ENCODE measurements at regions not wholly inside any gene's neighbourhood (a gene's known extent, or its start where the extent isn't known, plus 50 kb on each side); places are given as distances from the start of the nearest gene placed in this dataset.
"Not testable (repeated sequence)": the region's sequence is repeated elsewhere in the genome, so short reads cannot be mapped to it uniquely, and the experiment has no call there.

GRCh38 chr19:21668072-21668773 lies 99.2 kb downstream of the ZNF100 start:
- not testable (repeated sequence) for H3K4me3 ChIP-seq (ENCODE audit: low read length in 3 of 3); H3K9ac ChIP-seq (ENCODE audit: low read depth in 1 of 3, low read length in 3 of 3); H3K36me3 ChIP-seq (ENCODE audit: control insufficient read depth in 3 of 3, insufficient read depth in 3 of 3, low read length in 3 of 3); H3K27me3 ChIP-seq (ENCODE audit: control insufficient read depth in 3 of 3, insufficient read depth in 3 of 3, low read length in 3 of 3); H3K27ac ChIP-seq (ENCODE audit: low read depth, low read length); H3K9me3 ChIP-seq (ENCODE audit: control insufficient read depth in 3 of 3, low read length in 3 of 3); H3K4me1 ChIP-seq (ENCODE audit: control insufficient read depth in 3 of 3, insufficient read depth in 3 of 3, low read length in 3 of 3)

- Histone ChIP-seq H3K36me3 (ENCODE audit: control insufficient read depth in 3 of 3, insufficient read depth in 3 of 3, low read length in 3 of 3) (no peaks in the 10 kb centered on the region), H3K9ac (ENCODE audit: low read depth in 1 of 3, low read length in 3 of 3) (no peak overlapping the region), H3K4me1 (ENCODE audit: control insufficient read depth in 3 of 3, insufficient read depth in 3 of 3, low read length in 3 of 3) (no peaks in the 10 kb centered on the region), H3K4me3 (ENCODE audit: low read length in 3 of 3) (no peak overlapping the region), H3K27ac (ENCODE audit: low read depth, low read length) (no peak overlapping the region), H3K27me3 (ENCODE audit: control insufficient read depth in 3 of 3, insufficient read depth in 3 of 3, low read length in 3 of 3) (no peaks in the 10 kb centered on the region), H3K9me3 (ENCODE audit: control insufficient read depth in 3 of 3, low read length in 3 of 3) (peaks cover 0 to 13% (median 3%) of the 10 kb centered on the region in 3 donors)
These were observed 111.7 kb downstream of the ZNF100 start for GRCh38 chr19:21655540-21656126.

- not testable (repeated sequence) for H3K4me3 ChIP-seq (ENCODE audit: low read length in 3 of 3); H3K36me3 ChIP-seq (ENCODE audit: control insufficient read depth in 3 of 3, insufficient read depth in 3 of 3, low read length in 3 of 3); H3K27me3 ChIP-seq (ENCODE audit: control insufficient read depth in 3 of 3, insufficient read depth in 3 of 3, low read length in 3 of 3); H3K4me1 ChIP-seq (ENCODE audit: control insufficient read depth in 3 of 3, insufficient read depth in 3 of 3, low read length in 3 of 3); H3K9ac ChIP-seq (ENCODE audit: low read depth in 1 of 3, low read length in 3 of 3); H3K27ac ChIP-seq (ENCODE audit: low read depth, low read length)
- peaks cover 0 to 13% (median 3%) of the 10 kb centered on the region in 3 donors for H3K9me3 ChIP-seq (ENCODE audit: control insufficient read depth in 3 of 3, low read length in 3 of 3)
These were observed 115.9 kb downstream of the ZNF100 start for GRCh38 chr19:21651478-21651877.

- H3K27me3 ChIP-seq (ENCODE audit: control insufficient read depth in 3 of 3, insufficient read depth in 3 of 3, low read length in 3 of 3) = no peaks in the 10 kb centered on the region
- H3K27ac ChIP-seq (ENCODE audit: low read depth, low read length) = no peak overlapping the region
- no peaks in the 10 kb centered on the region for H3K9me3 ChIP-seq (ENCODE audit: control insufficient read depth in 3 of 3, low read length in 3 of 3)
- no peaks in the 10 kb centered on the region for H3K36me3 ChIP-seq (ENCODE audit: control insufficient read depth in 3 of 3, insufficient read depth in 3 of 3, low read length in 3 of 3)
- H3K4me1 ChIP-seq (ENCODE audit: control insufficient read depth in 3 of 3, insufficient read depth in 3 of 3, low read length in 3 of 3) = no peaks in the 10 kb centered on the region
- H3K9ac ChIP-seq (ENCODE audit: low read depth in 1 of 3, low read length in 3 of 3) = no peak overlapping the region
- no peak overlapping the region for H3K4me3 ChIP-seq (ENCODE audit: low read length in 3 of 3)
These were observed 128.6 kb downstream of the ZNF100 start for GRCh38 chr19:21638776-21639175.

- Histone ChIP-seq H3K4me1 (ENCODE audit: control insufficient read depth in 3 of 3, insufficient read depth in 3 of 3, low read length in 3 of 3) (no peaks in the 10 kb centered on the region), H3K9ac (ENCODE audit: low read depth in 1 of 3, low read length in 3 of 3) (no peak overlapping the region), H3K9me3 (ENCODE audit: control insufficient read depth in 3 of 3, low read length in 3 of 3) (no peaks in the 10 kb centered on the region), H3K27ac (ENCODE audit: low read depth, low read length) (no peak overlapping the region), H3K27me3 (ENCODE audit: control insufficient read depth in 3 of 3, insufficient read depth in 3 of 3, low read length in 3 of 3) (no peaks in the 10 kb centered on the region), H3K36me3 (ENCODE audit: control insufficient read depth in 3 of 3, insufficient read depth in 3 of 3, low read length in 3 of 3) (no peaks in the 10 kb centered on the region), H3K4me3 (ENCODE audit: low read length in 3 of 3) (no peak overlapping the region)
These were observed 121.7 kb downstream of the ZNF429 start for GRCh38 chr19:21626924-21627697.

- Histone ChIP-seq H3K27ac (ENCODE audit: low read depth, low read length) (no peak overlapping the region), H3K27me3 (ENCODE audit: control insufficient read depth in 3 of 3, insufficient read depth in 3 of 3, low read length in 3 of 3) (no peaks in the 10 kb centered on the region), H3K4me3 (ENCODE audit: low read length in 3 of 3) (no peak overlapping the region), H3K36me3 (ENCODE audit: control insufficient read depth in 3 of 3, insufficient read depth in 3 of 3, low read length in 3 of 3) (no peaks in the 10 kb centered on the region), H3K9ac (ENCODE audit: low read depth in 1 of 3, low read length in 3 of 3) (no peak overlapping the region), H3K9me3 (ENCODE audit: control insufficient read depth in 3 of 3, low read length in 3 of 3) (no peaks in the 10 kb centered on the region), H3K4me1 (ENCODE audit: control insufficient read depth in 3 of 3, insufficient read depth in 3 of 3, low read length in 3 of 3) (no peaks in the 10 kb centered on the region)
These were observed 120.7 kb downstream of the ZNF429 start for GRCh38 chr19:21626091-21626490.

- no peaks in the 10 kb centered on the region for H3K4me1 ChIP-seq (ENCODE audit: control insufficient read depth in 3 of 3, insufficient read depth in 3 of 3, low read length in 3 of 3)
- no peak overlapping the region for H3K9ac ChIP-seq (ENCODE audit: low read depth in 1 of 3, low read length in 3 of 3)
- no peaks in the 10 kb centered on the region for H3K27me3 ChIP-seq (ENCODE audit: control insufficient read depth in 3 of 3, insufficient read depth in 3 of 3, low read length in 3 of 3)
- H3K36me3 ChIP-seq (ENCODE audit: control insufficient read depth in 3 of 3, insufficient read depth in 3 of 3, low read length in 3 of 3) = no peaks in the 10 kb centered on the region
- H3K27ac ChIP-seq (ENCODE audit: low read depth, low read length) = no peak overlapping the region
- no peak overlapping the region for H3K4me3 ChIP-seq (ENCODE audit: low read length in 3 of 3)
- no peaks in the 10 kb centered on the region for H3K9me3 ChIP-seq (ENCODE audit: control insufficient read depth in 3 of 3, low read length in 3 of 3)
These were observed 117.5 kb downstream of the ZNF429 start for GRCh38 chr19:21622920-21623319.

- no peak overlapping the region for H3K4me3 ChIP-seq (ENCODE audit: low read length in 3 of 3)
- H3K9me3 ChIP-seq (ENCODE audit: control insufficient read depth in 3 of 3, low read length in 3 of 3) = no peaks in the 10 kb centered on the region
- H3K27me3 ChIP-seq (ENCODE audit: control insufficient read depth in 3 of 3, insufficient read depth in 3 of 3, low read length in 3 of 3) = no peaks in the 10 kb centered on the region
- no peaks in the 10 kb centered on the region for H3K4me1 ChIP-seq (ENCODE audit: control insufficient read depth in 3 of 3, insufficient read depth in 3 of 3, low read length in 3 of 3)
- no peak overlapping the region for H3K27ac ChIP-seq (ENCODE audit: low read depth, low read length)
- H3K36me3 ChIP-seq (ENCODE audit: control insufficient read depth in 3 of 3, insufficient read depth in 3 of 3, low read length in 3 of 3) = no peaks in the 10 kb centered on the region
- H3K9ac ChIP-seq (ENCODE audit: low read depth in 1 of 3, low read length in 3 of 3) = no peak overlapping the region
These were observed 116.3 kb downstream of the ZNF429 start for GRCh38 chr19:21621671-21622070.

GRCh38 chr19:21617740-21618339 lies 112.4 kb downstream of the ZNF429 start:
- H3K9me3 ChIP-seq (ENCODE audit: control insufficient read depth in 3 of 3, low read length in 3 of 3) = no peaks in the 10 kb centered on the region
- H3K36me3 ChIP-seq (ENCODE audit: control insufficient read depth in 3 of 3, insufficient read depth in 3 of 3, low read length in 3 of 3) = no peaks in the 10 kb centered on the region
- no peak overlapping the region for H3K9ac ChIP-seq (ENCODE audit: low read depth in 1 of 3, low read length in 3 of 3)
- H3K4me1 ChIP-seq (ENCODE audit: control insufficient read depth in 3 of 3, insufficient read depth in 3 of 3, low read length in 3 of 3) = no peaks in the 10 kb centered on the region
- H3K27ac ChIP-seq (ENCODE audit: low read depth, low read length) = no peak overlapping the region
- H3K27me3 ChIP-seq (ENCODE audit: control insufficient read depth in 3 of 3, insufficient read depth in 3 of 3, low read length in 3 of 3) = no peaks in the 10 kb centered on the region
- no peak overlapping the region for H3K4me3 ChIP-seq (ENCODE audit: low read length in 3 of 3)

GRCh38 chr19:21614776-21615175 lies 109.4 kb downstream of the ZNF429 start:
- not testable (repeated sequence) for H3K4me3 ChIP-seq (ENCODE audit: low read length in 3 of 3); H3K27ac ChIP-seq (ENCODE audit: low read depth, low read length); H3K4me1 ChIP-seq (ENCODE audit: control insufficient read depth in 3 of 3, insufficient read depth in 3 of 3, low read length in 3 of 3); H3K27me3 ChIP-seq (ENCODE audit: control insufficient read depth in 3 of 3, insufficient read depth in 3 of 3, low read length in 3 of 3); H3K9me3 ChIP-seq (ENCODE audit: control insufficient read depth in 3 of 3, low read length in 3 of 3); H3K36me3 ChIP-seq (ENCODE audit: control insufficient read depth in 3 of 3, insufficient read depth in 3 of 3, low read length in 3 of 3); H3K9ac ChIP-seq (ENCODE audit: low read depth in 1 of 3, low read length in 3 of 3)

Measured in skeletal muscle tissue (tissue), 3 donors.